ENCODE measurements at regions not wholly inside any gene's neighbourhood (a gene's known extent, or its start where the extent isn't known, plus 50 kb on each side); places are given as distances from the start of the nearest gene placed in this dataset.
A peak's percentile ranks its signal among the peaks of the same experiment; 100 is the strongest.

DNA sequence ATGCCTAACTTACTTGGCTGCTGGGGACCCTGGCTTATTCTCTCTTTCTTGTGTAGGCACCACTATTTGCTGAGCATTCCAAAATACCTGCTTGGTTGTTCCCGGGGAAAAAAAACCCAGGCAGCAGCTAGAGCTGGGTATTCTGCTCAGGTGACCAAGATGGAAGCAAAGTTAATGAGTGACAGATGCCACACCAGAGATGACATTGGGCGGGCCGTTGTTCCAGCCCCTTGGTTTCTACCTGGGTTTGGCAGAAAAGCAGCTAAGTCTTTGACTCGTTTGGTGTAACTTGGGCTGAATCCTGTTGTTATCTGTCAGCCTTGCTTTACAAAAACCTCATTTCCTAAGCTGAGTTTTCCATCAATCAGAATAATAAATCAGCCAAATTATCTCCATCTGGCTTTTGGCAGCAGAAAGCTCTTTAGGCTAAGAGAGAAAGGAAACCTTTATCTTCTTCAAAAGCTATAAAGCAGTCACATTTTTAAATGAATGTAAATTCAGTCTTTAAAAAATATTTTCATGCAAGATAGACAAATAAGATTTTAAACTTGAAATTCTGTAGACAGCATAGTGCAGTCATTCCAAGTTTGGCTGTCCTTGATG lies 202.0 kb upstream of the GMDS start:
- peaks cover 10% of the 10 kb centered on the region for H3K4me1 ChIP-seq
- H3K9me3 ChIP-seq: no peaks in the 10 kb centered on the region
- no peak overlapping the region for H3K9ac ChIP-seq (ENCODE audit: low read depth in 2 of 2, low read length in 2 of 2)
- no peaks in the 10 kb centered on the region for H3K36me3 ChIP-seq
- TF ChIP-seq, protein P1, sequence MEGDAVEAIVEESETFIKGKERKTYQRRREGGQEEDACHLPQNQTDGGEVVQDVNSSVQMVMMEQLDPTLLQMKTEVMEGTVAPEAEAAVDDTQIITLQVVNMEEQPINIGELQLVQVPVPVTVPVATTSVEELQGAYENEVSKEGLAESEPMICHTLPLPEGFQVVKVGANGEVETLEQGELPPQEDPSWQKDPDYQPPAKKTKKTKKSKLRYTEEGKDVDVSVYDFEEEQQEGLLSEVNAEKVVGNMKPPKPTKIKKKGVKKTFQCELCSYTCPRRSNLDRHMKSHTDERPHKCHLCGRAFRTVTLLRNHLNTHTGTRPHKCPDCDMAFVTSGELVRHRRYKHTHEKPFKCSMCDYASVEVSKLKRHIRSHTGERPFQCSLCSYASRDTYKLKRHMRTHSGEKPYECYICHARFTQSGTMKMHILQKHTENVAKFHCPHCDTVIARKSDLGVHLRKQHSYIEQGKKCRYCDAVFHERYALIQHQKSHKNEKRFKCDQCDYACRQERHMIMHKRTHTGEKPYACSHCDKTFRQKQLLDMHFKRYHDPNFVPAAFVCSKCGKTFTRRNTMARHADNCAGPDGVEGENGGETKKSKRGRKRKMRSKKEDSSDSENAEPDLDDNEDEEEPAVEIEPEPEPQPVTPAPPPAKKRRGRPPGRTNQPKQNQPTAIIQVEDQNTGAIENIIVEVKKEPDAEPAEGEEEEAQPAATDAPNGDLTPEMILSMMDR (IDR thresholded peaks at IDR 0.05): no peak
- DNase-seq: peak; percentile 73
- no peaks in the 10 kb centered on the region for H3K27me3 ChIP-seq
- H3K4me3 ChIP-seq: peak overlapping the region; percentile 12
- intact Hi-C loops (cut with DNase I): loop anchor here (5.0 to 10.0 kb wide), 2 partner anchors 93 to 850 kb away; no protein-coding TSS in a partner anchor
- no peak overlapping the region for H3K27ac ChIP-seq

- H3K36me3 ChIP-seq: no peaks in the 10 kb centered on the region
- H3K4me1 ChIP-seq: no peaks in the 10 kb centered on the region
- intact Hi-C loops (cut with DNase I): loop anchor here (10.0 kb wide), 1 partner anchor 87 kb away; no protein-coding TSS in a partner anchor
- no peak overlapping the region for H3K27ac ChIP-seq
- no peaks in the 10 kb centered on the region for H3K27me3 ChIP-seq
- H3K4me3 ChIP-seq: no peak overlapping the region
- no peak for DNase-seq
- TF ChIP-seq, protein P1 (IDR thresholded peaks at IDR 0.05): no peak
- H3K9me3 ChIP-seq: no peaks in the 10 kb centered on the region
- H3K9ac ChIP-seq (ENCODE audit: low read depth in 2 of 2, low read length in 2 of 2): no peak overlapping the region
Measured at GRCh38 chr6:2441601-2442475, 196.4 kb upstream of the GMDS start.

- no peak overlapping the region for H3K4me3 ChIP-seq
- TF ChIP-seq, protein P1 (IDR thresholded peaks at IDR 0.05): no peak
- no peak overlapping the region for H3K9ac ChIP-seq (ENCODE audit: low read depth in 2 of 2, low read length in 2 of 2)
- no peaks in the 10 kb centered on the region for H3K36me3 ChIP-seq
- H3K27me3 ChIP-seq: no peaks in the 10 kb centered on the region
- H3K9me3 ChIP-seq: no peaks in the 10 kb centered on the region
- no peak overlapping the region for H3K27ac ChIP-seq
- no peak for DNase-seq
- intact Hi-C loops (cut with DNase I): loop anchor here (10.0 kb wide), 1 partner anchor 86 kb away; no protein-coding TSS in a partner anchor
- no peaks in the 10 kb centered on the region for H3K4me1 ChIP-seq
Measured at GRCh38 chr6:2440516-2440915, 195.1 kb upstream of the GMDS start.

GRCh38 chr6:2439632-2440031 lies 194.2 kb upstream of the GMDS start:
- intact Hi-C loops (cut with DNase I): loop anchor here (10.0 kb wide), 1 partner anchor 85 kb away; no protein-coding TSS in a partner anchor
- no peak for DNase-seq
- Histone ChIP-seq H3K4me1 (no peaks in the 10 kb centered on the region), H3K36me3 (no peaks in the 10 kb centered on the region), H3K27ac (no peak overlapping the region), H3K27me3 (no peaks in the 10 kb centered on the region), H3K9me3 (no peaks in the 10 kb centered on the region), H3K4me3 (no peak overlapping the region), H3K9ac (ENCODE audit: low read depth in 2 of 2, low read length in 2 of 2) (no peak overlapping the region)
- TF ChIP-seq, protein P1 (IDR thresholded peaks at IDR 0.05): no peak

DNA sequence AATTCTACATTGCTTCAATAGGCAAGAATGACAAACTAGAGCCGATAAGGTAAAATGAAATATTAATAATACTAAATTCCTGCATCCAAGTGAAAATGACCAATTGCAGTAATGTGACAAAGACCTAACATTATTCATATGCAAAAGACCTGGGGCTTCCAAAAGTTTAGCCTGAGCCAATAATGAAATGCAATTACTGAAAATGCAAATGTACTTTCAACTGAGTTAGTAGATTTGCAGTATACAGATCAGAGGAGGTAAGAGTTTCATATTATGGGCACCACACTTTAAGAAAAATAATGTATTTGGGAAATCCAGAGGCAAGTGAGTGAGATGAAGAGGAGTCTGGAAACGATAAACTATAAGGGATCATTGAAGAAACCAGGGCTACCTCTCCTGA lies 193.7 kb upstream of the GMDS start:
- Histone ChIP-seq H3K9me3 (no peaks in the 10 kb centered on the region), H3K36me3 (no peaks in the 10 kb centered on the region), H3K4me3 (no peak overlapping the region), H3K4me1 (no peaks in the 10 kb centered on the region), H3K27me3 (no peaks in the 10 kb centered on the region), H3K9ac (ENCODE audit: low read depth in 2 of 2, low read length in 2 of 2) (no peak overlapping the region), H3K27ac (no peak overlapping the region)
- intact Hi-C loops (cut with DNase I): no loop called here
- DNase-seq: no peak
- TF ChIP-seq, protein P1 (IDR thresholded peaks at IDR 0.05): no peak
